HepG2 (cell line): ENCODE measurements at regions not wholly inside any gene's neighbourhood (a gene's known extent, or its start where the extent isn't known, plus 50 kb on each side); places are given as distances from the start of the nearest gene placed in this dataset.

ENCODE experiments used
- ATAC-seq: fragments of 200-7000 bp; cut with Tn5 transposase; 3 replicates; pipeline ENCODE4 v1.9.1; 2020; ENCODE audit warnings: mild to moderate bottlenecking, moderate library complexity
- BruUV-seq: library from RNA; stranded (reverse); fragments of 400-500 nt; replicated peaks from 2 replicates; lab custom pipeline; 2021; lab: Mats Ljungman, UMichigan
- CTCF ChIA-PET: fragments of 300-600 bp; formaldehyde crosslinking; extraction: SDS; loops from one replicate; lab custom pipeline; 2021; ENCODE audit warnings: low total read pairs, inconsistent platforms, low intra/inter-chr PET ratio; lab: Yijun Ruan, JAX
- POLR2A ChIA-PET: fragments of 350-600 bp; sonication (Branson Sonifier 250); formaldehyde crosslinking; loops from one replicate; lab custom pipeline; 2020; ENCODE audit warnings: antibody characterized with exemption, inconsistent platforms; lab: Yijun Ruan, JAX
- DNase-seq: peaks from one replicate; pipeline ENCODE4 v3.0.0-alpha.2; 2015; ENCODE audit warnings: low spot score
- FAIRE-seq: peaks from 3 replicates; lab custom pipeline; 2011; peaks lifted over from hg19 to GRCh38; lab: Jason Lieb, UNC
- H2AFZ ChIP-seq: one replicate; pipeline ENCODE4 v1.6.1; 2011; ENCODE audit warnings: low read length, inconsistent platforms
- H3K27ac ChIP-seq: fragments of 300-600 bp; 3 replicates; pipeline ENCODE4 v1.8.0; 2011; ENCODE audit warnings: mixed run types, mild to moderate bottlenecking, mixed read lengths, low read length, inconsistent platforms; ENCODE audit not compliant: insufficient read depth; ENCODE audit errors: extremely low read length
- H3K27me3 ChIP-seq, 2 experiments: fragments of 200-600 bp in 1 of 2; 2 replicates in 1 of 2; 3 replicates in 1 of 2; pipeline versions ENCODE4 v1.6.0 to v1.8.0; 2011; ENCODE audit warnings: low read length in 2 of 2, mild to moderate bottlenecking in 2 of 2, moderate library complexity in 2 of 2, inconsistent platforms in 1 of 2; ENCODE audit not compliant: insufficient read depth in 2 of 2, control insufficient read depth in 1 of 2
- H3K36me3 ChIP-seq, 2 experiments: fragments of 200-600 bp in 1 of 2; replicated peaks in 1 of 2; 2 replicates in 1 of 2; 3 replicates in 1 of 2; pipeline versions ENCODE4 v1.5.1 to v1.8.0; 2011; ENCODE audit warnings: low read length in 2 of 2, inconsistent platforms in 1 of 2; ENCODE audit not compliant: insufficient read depth in 2 of 2, control insufficient read depth in 1 of 2
- H3K4me1 ChIP-seq: 2 replicates; pipeline ENCODE4 v1.5.1; 2012; ENCODE audit warnings: low read length, inconsistent platforms; ENCODE audit not compliant: insufficient read depth
- H3K4me2 ChIP-seq: 2 replicates; pipeline ENCODE4 v1.6.0; 2011; ENCODE audit warnings: low read depth, low read length, inconsistent platforms
- H3K4me3 ChIP-seq, 3 experiments: fragments of 200-600 bp in 1 of 3; sonication (generic), shearing (Covaris generic) in 1 of 3; replicated peaks in 1 of 3; 2 replicates each; pipeline ENCODE4 v1.5.1; 2011 to 2016; ENCODE audit warnings: low read length in 3 of 3, inconsistent platforms in 2 of 3, low read depth in 2 of 3, mild to moderate bottlenecking in 2 of 3, control low read depth in 1 of 3, mixed read lengths in 1 of 3; ENCODE audit not compliant: insufficient read depth in 1 of 3
- H3K79me2 ChIP-seq: one replicate; pipeline ENCODE4 v1.6.1; 2011; ENCODE audit warnings: low read length, inconsistent platforms; ENCODE audit not compliant: insufficient read depth
- H3K9ac ChIP-seq: 2 replicates; pipeline ENCODE4 v1.6.0; 2011; ENCODE audit warnings: mild to moderate bottlenecking, low read depth, low read length, inconsistent platforms; ENCODE audit not compliant: insufficient read depth
- H3K9me3 ChIP-seq: 2 replicates; pipeline ENCODE4 v1.5.1; 2012; ENCODE audit warnings: mild to moderate bottlenecking, low read length
- H4K20me1 ChIP-seq: 2 replicates; pipeline ENCODE4 v1.6.0; 2011; ENCODE audit warnings: inconsistent platforms, mild to moderate bottlenecking, low read length, moderate library complexity; ENCODE audit not compliant: insufficient read depth
- FOSL2 ChIP-seq: sonication (generic); formaldehyde crosslinking; IDR thresholded peaks from 2 replicates; pipeline ENCODE4 v1.4.0; 2020; ENCODE audit warnings: missing genetic modification reagents
- HNRNPH1 ChIP-seq: fragments of 200-400 bp; formaldehyde crosslinking; optimal IDR thresholded peaks from 2 replicates; pipeline ENCODE3; 2017; ENCODE audit warnings: mild to moderate bottlenecking, low read depth, low read length
- KDM4B ChIP-seq: sonication (generic); formaldehyde crosslinking; IDR thresholded peaks from 2 replicates; pipeline ENCODE4 v1.4.0; 2020; ENCODE audit warnings: missing genetic modification reagents
- KDM5B ChIP-seq: sonication (generic); formaldehyde crosslinking; IDR thresholded peaks from 2 replicates; pipeline ENCODE4 v1.4.0; 2020; ENCODE audit warnings: missing genetic modification reagents, mild to moderate bottlenecking, borderline replicate concordance
- NFE2 ChIP-seq: sonication (generic); formaldehyde crosslinking; IDR thresholded peaks from 2 replicates; pipeline ENCODE4 v1.4.0; 2020; ENCODE audit warnings: missing genetic modification reagents
- ONECUT2 ChIP-seq: sonication (generic); formaldehyde crosslinking; IDR thresholded peaks from 2 replicates; pipeline ENCODE4 v1.4.0; 2020; ENCODE audit warnings: missing genetic modification reagents
- PRPF4 ChIP-seq: fragments of 200-400 bp; formaldehyde crosslinking; IDR thresholded peaks from 2 replicates; pipeline ENCODE4 v1.6.1; 2016; ENCODE audit warnings: low read length, low read depth; ENCODE audit not compliant: poor library complexity, severe bottlenecking
- RBAK ChIP-seq: sonication (generic); formaldehyde crosslinking; IDR thresholded peaks from 2 replicates; pipeline ENCODE4 v1.5.1; 2020; ENCODE audit warnings: mild to moderate bottlenecking, missing genetic modification reagents
- STAG1 ChIP-seq: sonication (generic); formaldehyde crosslinking; IDR thresholded peaks from 2 replicates; pipeline ENCODE4 v1.4.0; 2020; ENCODE audit warnings: missing genetic modification reagents
- TP53 ChIP-seq: sonication (generic); formaldehyde crosslinking; conservative IDR thresholded peaks from 2 replicates; pipeline ENCODE4 v1.4.0; 2020; ENCODE audit warnings: missing genetic modification reagents
- ZFY ChIP-seq: sonication (generic); formaldehyde crosslinking; IDR thresholded peaks from 2 replicates; pipeline ENCODE4 v1.4.0; 2020; ENCODE audit warnings: missing genetic modification reagents
- ZKSCAN8 ChIP-seq: IDR thresholded peaks from 2 replicates; pipeline ENCODE4 v1.6.1; 2016; ENCODE audit warnings: borderline replicate concordance, missing genetic modification reagents, missing compliant biosample characterization
- ZNF253 ChIP-seq: sonication (generic); formaldehyde crosslinking; IDR thresholded peaks from 2 replicates; pipeline ENCODE4 v1.8.0; 2022; ENCODE audit warnings: mild to moderate bottlenecking, missing genetic modification reagents, borderline replicate concordance
- ZNF652 ChIP-seq: IDR thresholded peaks from 2 replicates; pipeline ENCODE4 v1.6.1; 2016; ENCODE audit warnings: low read depth, borderline replicate concordance
- ZSCAN29 ChIP-seq: sonication (generic); formaldehyde crosslinking; conservative IDR thresholded peaks from 2 replicates; pipeline ENCODE4 v1.4.0; 2020; ENCODE audit warnings: mild to moderate bottlenecking, missing genetic modification reagents
- WGBS: methylation state at CpG from one replicate; pipeline ENCODE4 v1.1.6; 2017; ENCODE audit warnings: low lambda C conversion rate; 5-methylcytosine and 5-hydroxymethylcytosine counted together
- in situ Hi-C: cut with HindIII; loops from 2 replicates; pipeline ENCODE4 v1.10.0; 2017; ENCODE audit warnings: low pct_unique_long_range_greater_than_20kb; ENCODE audit not compliant: extremely low pct_ligation_motif_present
- intact Hi-C: fragments of 100-400 bp; cut with micrococcal nuclease; formaldehyde crosslinking; loops from one replicate; pipeline ENCODE4 v1.10.0; 2022; ENCODE audit not compliant: unreplicated experiment
- TF ChIP-seq, protein P1 (sequence below), 2 experiments: sonication (generic) in 1 of 2; formaldehyde crosslinking in 1 of 2; IDR thresholded peaks; 2 replicates each; pipeline versions ENCODE4 v1.4.0 to v1.6.1; 2018 to 2020; ENCODE audit warnings: missing genetic modification reagents in 2 of 2, borderline replicate concordance in 1 of 2, low read depth in 1 of 2, mild to moderate bottlenecking in 1 of 2, missing biosample characterization in 1 of 2
- TF ChIP-seq, protein P2 (sequence below): sonication (generic); formaldehyde crosslinking; IDR thresholded peaks from 2 replicates; pipeline ENCODE4 v1.8.0; 2022; ENCODE audit warnings: missing genetic modification reagents, mild to moderate bottlenecking, borderline replicate concordance
- TF ChIP-seq, protein P3 (sequence below): sonication (generic); formaldehyde crosslinking; IDR thresholded peaks from 2 replicates; pipeline ENCODE4 v1.5.0; 2020; ENCODE audit warnings: missing genetic modification reagents, mild to moderate bottlenecking, borderline replicate concordance
- TF ChIP-seq, protein P4 (sequence below): sonication (generic); formaldehyde crosslinking; IDR thresholded peaks from 2 replicates; pipeline ENCODE4 v1.4.0; 2020; ENCODE audit warnings: mild to moderate bottlenecking, missing genetic modification reagents

DNA sequence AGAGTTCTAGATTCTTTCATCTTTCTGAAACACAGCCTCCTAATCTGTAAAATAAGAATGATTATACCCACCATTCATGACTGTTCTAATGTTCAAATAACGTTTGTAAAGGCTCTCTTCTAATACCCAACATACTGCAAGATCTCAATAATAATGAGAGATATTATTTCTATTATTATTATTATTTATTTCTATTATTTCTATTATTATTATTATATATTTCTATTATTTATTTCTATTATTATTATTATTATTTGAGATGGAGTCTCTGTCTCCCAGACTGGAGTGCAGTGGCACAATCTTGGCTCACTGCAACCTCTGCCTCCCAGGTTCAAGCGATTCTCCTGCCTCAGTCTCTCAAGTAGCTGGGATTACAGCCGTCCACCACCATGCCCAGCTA is 395.5 kb downstream of the EFNB2 start:
- no peak overlapping the region for H3K9ac ChIP-seq
- BruUV-seq: no TSS peak
- H4K20me1 ChIP-seq: no peaks in the 10 kb centered on the region
- no peak overlapping the region for H2AFZ ChIP-seq
- no peaks in the 10 kb centered on the region for H3K79me2 ChIP-seq
- intact Hi-C loops: no loop called here
- ChIA-PET CTCF (no interaction called here), POLR2A (no interaction called here)
- ATAC-seq (no peak), FAIRE-seq (no peak), DNase-seq (no peak)
- no peaks in the 10 kb centered on the region for H3K9me3 ChIP-seq
- in situ Hi-C loops: no loop called here
- no peak overlapping the region for H3K4me2 ChIP-seq
- TF ChIP-seq ZNF253 (CRISPR knock-in tag): no peak
- no peak for TF ChIP-seq KDM5B
- TF ChIP-seq RBAK: no peak
- no peak for TF ChIP-seq KDM4B (CRISPR knock-in tag)
- TF ChIP-seq TP53: no peak
- TF ChIP-seq, protein P1, sequence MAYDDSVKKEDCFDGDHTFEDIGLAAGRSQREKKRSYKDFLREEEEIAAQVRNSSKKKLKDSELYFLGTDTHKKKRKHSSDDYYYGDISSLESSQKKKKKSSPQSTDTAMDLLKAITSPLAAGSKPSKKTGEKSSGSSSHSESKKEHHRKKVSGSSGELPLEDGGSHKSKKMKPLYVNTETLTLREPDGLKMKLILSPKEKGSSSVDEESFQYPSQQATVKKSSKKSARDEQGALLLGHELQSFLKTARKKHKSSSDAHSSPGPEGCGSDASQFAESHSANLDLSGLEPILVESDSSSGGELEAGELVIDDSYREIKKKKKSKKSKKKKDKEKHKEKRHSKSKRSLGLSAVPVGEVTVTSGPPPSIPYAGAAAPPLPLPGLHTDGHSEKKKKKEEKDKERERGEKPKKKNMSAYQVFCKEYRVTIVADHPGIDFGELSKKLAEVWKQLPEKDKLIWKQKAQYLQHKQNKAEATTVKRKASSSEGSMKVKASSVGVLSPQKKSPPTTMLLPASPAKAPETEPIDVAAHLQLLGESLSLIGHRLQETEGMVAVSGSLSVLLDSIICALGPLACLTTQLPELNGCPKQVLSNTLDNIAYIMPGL (CRISPR knock-in tag; IDR thresholded peaks at IDR 0.05; ENCODE audit: borderline replicate concordance in 1 of 2, low read depth in 1 of 2): no peak
- no peak for TF ChIP-seq STAG1 (CRISPR knock-in tag)
- TF ChIP-seq, protein P2, sequence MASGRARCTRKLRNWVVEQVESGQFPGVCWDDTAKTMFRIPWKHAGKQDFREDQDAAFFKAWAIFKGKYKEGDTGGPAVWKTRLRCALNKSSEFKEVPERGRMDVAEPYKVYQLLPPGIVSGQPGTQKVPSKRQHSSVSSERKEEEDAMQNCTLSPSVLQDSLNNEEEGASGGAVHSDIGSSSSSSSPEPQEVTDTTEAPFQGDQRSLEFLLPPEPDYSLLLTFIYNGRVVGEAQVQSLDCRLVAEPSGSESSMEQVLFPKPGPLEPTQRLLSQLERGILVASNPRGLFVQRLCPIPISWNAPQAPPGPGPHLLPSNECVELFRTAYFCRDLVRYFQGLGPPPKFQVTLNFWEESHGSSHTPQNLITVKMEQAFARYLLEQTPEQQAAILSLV (CRISPR knock-in tag): no peak
- TF ChIP-seq FOSL2 (CRISPR knock-in tag): no peak
- no peak for TF ChIP-seq ONECUT2 (CRISPR knock-in tag)
- TF ChIP-seq, protein P3, sequence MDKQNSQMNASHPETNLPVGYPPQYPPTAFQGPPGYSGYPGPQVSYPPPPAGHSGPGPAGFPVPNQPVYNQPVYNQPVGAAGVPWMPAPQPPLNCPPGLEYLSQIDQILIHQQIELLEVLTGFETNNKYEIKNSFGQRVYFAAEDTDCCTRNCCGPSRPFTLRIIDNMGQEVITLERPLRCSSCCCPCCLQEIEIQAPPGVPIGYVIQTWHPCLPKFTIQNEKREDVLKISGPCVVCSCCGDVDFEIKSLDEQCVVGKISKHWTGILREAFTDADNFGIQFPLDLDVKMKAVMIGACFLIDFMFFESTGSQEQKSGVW (CRISPR knock-in tag): no peak
- TF ChIP-seq ZKSCAN8: no peak
- TF ChIP-seq NFE2 (CRISPR knock-in tag): no peak
- TF ChIP-seq HNRNPH1: no peak
- TF ChIP-seq ZSCAN29 (CRISPR knock-in tag): no peak
- no peak for TF ChIP-seq ZFY
- no peak for TF ChIP-seq PRPF4
- TF ChIP-seq ZNF652 (CRISPR knock-in tag): no peak
- TF ChIP-seq, protein P4, sequence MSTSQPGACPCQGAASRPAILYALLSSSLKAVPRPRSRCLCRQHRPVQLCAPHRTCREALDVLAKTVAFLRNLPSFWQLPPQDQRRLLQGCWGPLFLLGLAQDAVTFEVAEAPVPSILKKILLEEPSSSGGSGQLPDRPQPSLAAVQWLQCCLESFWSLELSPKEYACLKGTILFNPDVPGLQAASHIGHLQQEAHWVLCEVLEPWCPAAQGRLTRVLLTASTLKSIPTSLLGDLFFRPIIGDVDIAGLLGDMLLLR (CRISPR knock-in tag): no peak
- H3K4me1 ChIP-seq: no peaks in the 10 kb centered on the region
- H3K36me3 ChIP-seq: no peaks in the 10 kb centered on the region
- H3K27me3 ChIP-seq: no peaks in the 10 kb centered on the region
- H3K4me3 ChIP-seq: no peak overlapping the region
- 33% methylated on average over 3 of the region's 3 CpGs for WGBS
- no peak overlapping the region for H3K27ac ChIP-seq
